IPS-20b (cell line): ENCODE measurements at regions not wholly inside any gene's neighbourhood (a gene's known extent, or its start where the extent isn't known, plus 50 kb on each side); places are given as distances from the start of the nearest gene placed in this dataset.

Experiments
- H3K27ac ChIP-seq: one replicate; pipeline ENCODE4 v1.5.1; 2013; ENCODE audit warnings: low read length
- H3K27me3 ChIP-seq: 2 replicates; pipeline ENCODE4 v1.6.1; 2013; ENCODE audit warnings: mild to moderate bottlenecking, low read length, inconsistent platforms; ENCODE audit not compliant: insufficient read depth
- H3K36me3 ChIP-seq: 2 replicates; pipeline ENCODE4 v1.6.1; 2013; ENCODE audit warnings: low read depth, mild to moderate bottlenecking, inconsistent platforms, low read length, moderate library complexity; ENCODE audit not compliant: insufficient read depth
- H3K4me1 ChIP-seq: 2 replicates; pipeline ENCODE4 v1.6.1; 2013; ENCODE audit warnings: mild to moderate bottlenecking, control low read depth, inconsistent platforms, low read length, moderate library complexity; ENCODE audit not compliant: insufficient read depth
- H3K4me3 ChIP-seq: 2 replicates; pipeline ENCODE4 v1.5.1; 2013; ENCODE audit warnings: mild to moderate bottlenecking, low read length, inconsistent platforms
- H3K9ac ChIP-seq: 2 replicates; pipeline ENCODE4 v1.6.1; 2013; ENCODE audit warnings: low read depth, mild to moderate bottlenecking, inconsistent platforms, low read length, moderate library complexity
- H3K9me3 ChIP-seq: 2 replicates; pipeline ENCODE4 v1.6.1; 2013; ENCODE audit warnings: mild to moderate bottlenecking, low read depth, low read length, inconsistent platforms; ENCODE audit not compliant: insufficient read depth

- no peak overlapping the region for H3K4me3 ChIP-seq
- H3K9me3 ChIP-seq, result no peaks in the 10 kb centered on the region
- H3K4me1 ChIP-seq, result no peaks in the 10 kb centered on the region
- no peak overlapping the region for H3K9ac ChIP-seq
- no peak overlapping the region for H3K27ac ChIP-seq
- H3K36me3 ChIP-seq, result no peaks in the 10 kb centered on the region
- no peaks in the 10 kb centered on the region for H3K27me3 ChIP-seq
Observed at GRCh38 chr12:81988362-81988761, 229.2 kb upstream of the PPFIA2 start.

- Histone ChIP-seq H3K27me3 (no peaks in the 10 kb centered on the region), H3K4me3 (no peak overlapping the region), H3K27ac (no peak overlapping the region), H3K36me3 (no peaks in the 10 kb centered on the region), H3K9me3 (no peaks in the 10 kb centered on the region), H3K4me1 (no peaks in the 10 kb centered on the region), H3K9ac (no peak overlapping the region)
Observed at GRCh38 chr12:81987371-81987770, 228.2 kb upstream of the PPFIA2 start.

- no peaks in the 10 kb centered on the region for H3K27me3 ChIP-seq
- no peak overlapping the region for H3K4me3 ChIP-seq
- H3K9ac ChIP-seq, result no peak overlapping the region
- H3K27ac ChIP-seq, result no peak overlapping the region
- no peaks in the 10 kb centered on the region for H3K9me3 ChIP-seq
- no peaks in the 10 kb centered on the region for H3K36me3 ChIP-seq
- H3K4me1 ChIP-seq, result no peaks in the 10 kb centered on the region
Observed at GRCh38 chr12:81976661-81977060, 217.5 kb upstream of the PPFIA2 start.

- Histone ChIP-seq H3K9me3 (no peaks in the 10 kb centered on the region), H3K4me3 (no peak overlapping the region), H3K4me1 (no peaks in the 10 kb centered on the region), H3K36me3 (no peaks in the 10 kb centered on the region), H3K27me3 (no peaks in the 10 kb centered on the region), H3K9ac (no peak overlapping the region), H3K27ac (no peak overlapping the region)
Observed at GRCh38 chr12:81974762-81975161, 215.6 kb upstream of the PPFIA2 start.

GRCh38 chr12:81968421-81968820, 209.3 kb upstream of the PPFIA2 start:
- no peaks in the 10 kb centered on the region for H3K36me3 ChIP-seq
- no peaks in the 10 kb centered on the region for H3K9me3 ChIP-seq
- no peaks in the 10 kb centered on the region for H3K27me3 ChIP-seq
- H3K4me3 ChIP-seq, result no peak overlapping the region
- H3K27ac ChIP-seq, result no peak overlapping the region
- H3K4me1 ChIP-seq, result no peaks in the 10 kb centered on the region; the same call in 1 of the 2 replicates
- no peak overlapping the region for H3K9ac ChIP-seq

GRCh38 chr12:81963636-81964035, 204.5 kb upstream of the PPFIA2 start:
- Histone ChIP-seq H3K9ac (no peak overlapping the region), H3K36me3 (no peaks in the 10 kb centered on the region)

GRCh38 chr12:81963026-81963425, 203.9 kb upstream of the PPFIA2 start:
- H3K4me3 ChIP-seq, result no peak overlapping the region
- H3K9ac ChIP-seq, result no peak overlapping the region
- no peaks in the 10 kb centered on the region for H3K36me3 ChIP-seq
- no peaks in the 10 kb centered on the region for H3K9me3 ChIP-seq
- no peaks in the 10 kb centered on the region for H3K4me1 ChIP-seq
- no peaks in the 10 kb centered on the region for H3K27me3 ChIP-seq
- H3K27ac ChIP-seq, result no peak overlapping the region

More at GRCh38 chr12:81963636-81964035, 204.5 kb upstream of the PPFIA2 start:
- Histone ChIP-seq H3K27me3 (no peaks in the 10 kb centered on the region), H3K4me1 (no peaks in the 10 kb centered on the region; the same call in 1 of the 2 replicates), H3K27ac (no peak overlapping the region), H3K9me3 (no peaks in the 10 kb centered on the region), H3K4me3 (no peak overlapping the region)

- no peaks in the 10 kb centered on the region for H3K36me3 ChIP-seq
- no peak overlapping the region for H3K4me3 ChIP-seq
- no peaks in the 10 kb centered on the region for H3K27me3 ChIP-seq
- H3K9me3 ChIP-seq, result no peaks in the 10 kb centered on the region
- no peak overlapping the region for H3K27ac ChIP-seq
- H3K4me1 ChIP-seq, result no peaks in the 10 kb centered on the region
- no peak overlapping the region for H3K9ac ChIP-seq
Observed at GRCh38 chr12:81962126-81962856, 203.1 kb upstream of the PPFIA2 start.

GRCh38 chr12:81958406-81958805, 199.3 kb upstream of the PPFIA2 start:
- Histone ChIP-seq H3K4me1 (no peaks in the 10 kb centered on the region), H3K27me3 (no peaks in the 10 kb centered on the region), H3K9me3 (no peaks in the 10 kb centered on the region), H3K4me3 (no peak overlapping the region), H3K36me3 (no peaks in the 10 kb centered on the region), H3K27ac (no peak overlapping the region), H3K9ac (no peak overlapping the region)

GRCh38 chr12:81957631-81958030, 198.5 kb upstream of the PPFIA2 start:
- Histone ChIP-seq H3K36me3 (no peaks in the 10 kb centered on the region), H3K4me3 (no peak overlapping the region), H3K9me3 (no peaks in the 10 kb centered on the region), H3K4me1 (no peaks in the 10 kb centered on the region), H3K9ac (no peak overlapping the region), H3K27ac (no peak overlapping the region), H3K27me3 (no peaks in the 10 kb centered on the region)

- H3K4me1 ChIP-seq, result no peaks in the 10 kb centered on the region
- H3K4me3 ChIP-seq, result no peak overlapping the region
- H3K27ac ChIP-seq, result no peak overlapping the region
- H3K36me3 ChIP-seq, result no peaks in the 10 kb centered on the region
- H3K27me3 ChIP-seq, result no peaks in the 10 kb centered on the region
- no peak overlapping the region for H3K9ac ChIP-seq
- H3K9me3 ChIP-seq, result no peaks in the 10 kb centered on the region
Observed at GRCh38 chr12:81956468-81956860, 197.3 kb upstream of the PPFIA2 start.

GRCh38 chr12:81953541-81953940, 194.4 kb upstream of the PPFIA2 start:
- Histone ChIP-seq H3K27ac (no peak overlapping the region), H3K4me1 (no peaks in the 10 kb centered on the region), H3K4me3 (no peak overlapping the region), H3K9me3 (no peaks in the 10 kb centered on the region), H3K36me3 (no peaks in the 10 kb centered on the region), H3K27me3 (no peaks in the 10 kb centered on the region), H3K9ac (no peak overlapping the region)
